ENCODE measurements at regions not wholly inside any gene's neighbourhood (a gene's known extent, or its start where the extent isn't known, plus 50 kb on each side); places are given as distances from the start of the nearest gene placed in this dataset.

- TF ChIP-seq PATZ1 (CRISPR knock-in tag; IDR thresholded peaks at IDR 0.05; ENCODE audit: borderline replicate concordance) (no peak), ESRRG (CRISPR knock-in tag; IDR thresholded peaks at IDR 0.05) (no peak), OSR1 (CRISPR knock-in tag; IDR thresholded peaks at IDR 0.05) (no peak), TOX (CRISPR knock-in tag; IDR thresholded peaks at IDR 0.05; ENCODE audit: borderline replicate concordance) (no peak), ZFP3 (CRISPR knock-in tag; IDR thresholded peaks at IDR 0.05) (no peak), ZNF70 (CRISPR knock-in tag; IDR thresholded peaks at IDR 0.05) (no peak)
Observed at GRCh38 chr1:217228689-217229088, 402.2 kb downstream of the GPATCH2 start (continued).

- TF ChIP-seq TCF4 (CRISPR knock-in tag; IDR thresholded peaks at IDR 0.05; ENCODE audit: borderline replicate concordance) (no peak), PPARA (CRISPR knock-in tag; IDR thresholded peaks at IDR 0.05; ENCODE audit: borderline replicate concordance) (no peak), ZC3H10 (CRISPR knock-in tag; IDR thresholded peaks at IDR 0.05) (no peak), POU6F1 (CRISPR knock-in tag; IDR thresholded peaks at IDR 0.05; ENCODE audit: borderline replicate concordance, low read depth) (no peak), ESRRG (CRISPR knock-in tag; IDR thresholded peaks at IDR 0.05) (no peak), SNAI2 (CRISPR knock-in tag; IDR thresholded peaks at IDR 0.05) (no peak), CREB5 (CRISPR knock-in tag; IDR thresholded peaks at IDR 0.05; ENCODE audit: low read depth) (no peak)
Observed at GRCh38 chr1:217224201-217224600, 406.7 kb downstream of the GPATCH2 start.

GRCh38 chr1:217214551-217214950 is 416.3 kb downstream of the GPATCH2 start:
- no peak for TF ChIP-seq ZNF565 (CRISPR knock-in tag; conservative IDR thresholded peaks at IDR 0.05; ENCODE audit: low read depth)
- TF ChIP-seq OSR1 (CRISPR knock-in tag; IDR thresholded peaks at IDR 0.05), result no peak
- TF ChIP-seq POU6F1 (CRISPR knock-in tag; IDR thresholded peaks at IDR 0.05; ENCODE audit: borderline replicate concordance, low read depth), result no peak
- TF ChIP-seq SNAI2 (CRISPR knock-in tag; IDR thresholded peaks at IDR 0.05), result no peak
- TF ChIP-seq ZNF70 (CRISPR knock-in tag; IDR thresholded peaks at IDR 0.05), result no peak
- no peak for TF ChIP-seq BACH2 (CRISPR knock-in tag; IDR thresholded peaks at IDR 0.05; ENCODE audit: borderline replicate concordance)
- TF ChIP-seq PPARA (CRISPR knock-in tag; IDR thresholded peaks at IDR 0.05; ENCODE audit: borderline replicate concordance), result no peak
- no peak for TF ChIP-seq TCF4 (CRISPR knock-in tag; IDR thresholded peaks at IDR 0.05; ENCODE audit: borderline replicate concordance)
- TF ChIP-seq CSRNP3 (CRISPR knock-in tag; IDR thresholded peaks at IDR 0.05), result no peak
- no peak for TF ChIP-seq ESRRG (CRISPR knock-in tag; IDR thresholded peaks at IDR 0.05)
- TF ChIP-seq PATZ1 (CRISPR knock-in tag; IDR thresholded peaks at IDR 0.05; ENCODE audit: borderline replicate concordance), result no peak
- TF ChIP-seq ZNF8 (CRISPR knock-in tag; IDR thresholded peaks at IDR 0.05), result no peak
- no peak for TF ChIP-seq TOX (CRISPR knock-in tag; IDR thresholded peaks at IDR 0.05; ENCODE audit: borderline replicate concordance)
- TF ChIP-seq ARNTL (CRISPR knock-in tag; IDR thresholded peaks at IDR 0.05; ENCODE audit: borderline replicate concordance, low read depth), result no peak
- TF ChIP-seq GLIS3 (CRISPR knock-in tag; IDR thresholded peaks at IDR 0.05), result no peak
- no peak for ATAC-seq

More at GRCh38 chr1:217224201-217224600, 406.7 kb downstream of the GPATCH2 start:
- ATAC-seq, result no peak

All from SK-N-SH treated with all-trans-retinoic acid at 6 μM for 48 hours (cell line).